Activated CD4-positive, alpha-beta T cell treated with anti-CD3 and anti-CD28 coated beads, Interleukin-10, Interleukin-2, amounts not matched to agents 100 ng/mL and 50 ng/mL, durations not matched to agents 16 hours and 8 hours (primary cell): ENCODE measurements at regions not wholly inside any gene's neighbourhood (a gene's known extent, or its start where the extent isn't known, plus 50 kb on each side); places are given as distances from the start of the nearest gene placed in this dataset.
"Not testable (repeated sequence)": the region's sequence is repeated elsewhere in the genome, so short reads cannot be mapped to it uniquely, and the experiment has no call there.

Experiments
- DNase-seq: peaks from one replicate; pipeline ENCODE4 v3.0.0-alpha.2; 2020

GRCh38 chr12:89289720-89290119 lies 62.6 kb downstream of the DUSP6 start:
- no peak for DNase-seq

GRCh38 chr12:89288959-89289358 lies 63.3 kb downstream of the DUSP6 start:
- DNase-seq: no peak

- no peak for DNase-seq
Measured at GRCh38 chr12:89286501-89286900, 65.8 kb downstream of the DUSP6 start.

- no peak for DNase-seq
Measured at GRCh38 chr12:89281539-89281867, 70.8 kb downstream of the DUSP6 start.

GRCh38 chr12:89280833-89281538 lies 71.3 kb downstream of the DUSP6 start:
- DNase-seq: no peak

- no peak for DNase-seq
Measured at GRCh38 chr12:89279499-89279898, 72.8 kb downstream of the DUSP6 start.

GRCh38 chr12:89278862-89279261 lies 73.4 kb downstream of the DUSP6 start:
- DNase-seq: no peak

- no peak for DNase-seq
Measured at GRCh38 chr12:89278169-89278568, 74.1 kb downstream of the DUSP6 start.

GRCh38 chr12:89276860-89277259 lies 75.4 kb downstream of the DUSP6 start:
- DNase-seq: no peak

- no peak for DNase-seq
Measured at GRCh38 chr12:89273525-89273924, 78.8 kb downstream of the DUSP6 start.

GRCh38 chr12:89270548-89270947 lies 81.8 kb downstream of the DUSP6 start:
- no peak for DNase-seq

- DNase-seq: no peak
Measured at GRCh38 chr12:89269174-89269573, 83.1 kb downstream of the DUSP6 start.

GRCh38 chr12:89267404-89267803 lies 84.9 kb downstream of the DUSP6 start:
- no peak for DNase-seq

GRCh38 chr12:89266574-89267188 lies 85.6 kb downstream of the DUSP6 start:
- not testable (repeated sequence) for DNase-seq

GRCh38 chr12:89264837-89265236 lies 87.5 kb downstream of the DUSP6 start:
- no peak for DNase-seq

GRCh38 chr12:89263900-89264299 lies 88.4 kb downstream of the DUSP6 start:
- no peak for DNase-seq

GRCh38 chr12:89262855-89263552 lies 89.3 kb downstream of the DUSP6 start:
- no peak for DNase-seq

GRCh38 chr12:89261982-89262381 lies 90.3 kb downstream of the DUSP6 start:
- no peak for DNase-seq

GRCh38 chr12:89260841-89261637 lies 91.3 kb downstream of the DUSP6 start:
- peak; percentile 53 for DNase-seq

- no peak for DNase-seq
Measured at GRCh38 chr12:89259821-89260220, 92.5 kb downstream of the DUSP6 start.

GRCh38 chr12:89258240-89258969 lies 93.9 kb downstream of the DUSP6 start:
- DNase-seq: peak; percentile 42

- DNase-seq: no peak
Measured at GRCh38 chr12:89257340-89257739, 95.0 kb downstream of the DUSP6 start.

GRCh38 chr12:89256060-89256459 lies 96.2 kb downstream of the DUSP6 start:
- DNase-seq: no peak
